ENCODE measurements at regions not wholly inside any gene's neighbourhood (a gene's known extent, or its start where the extent isn't known, plus 50 kb on each side); places are given as distances from the start of the nearest gene placed in this dataset.

DNA sequence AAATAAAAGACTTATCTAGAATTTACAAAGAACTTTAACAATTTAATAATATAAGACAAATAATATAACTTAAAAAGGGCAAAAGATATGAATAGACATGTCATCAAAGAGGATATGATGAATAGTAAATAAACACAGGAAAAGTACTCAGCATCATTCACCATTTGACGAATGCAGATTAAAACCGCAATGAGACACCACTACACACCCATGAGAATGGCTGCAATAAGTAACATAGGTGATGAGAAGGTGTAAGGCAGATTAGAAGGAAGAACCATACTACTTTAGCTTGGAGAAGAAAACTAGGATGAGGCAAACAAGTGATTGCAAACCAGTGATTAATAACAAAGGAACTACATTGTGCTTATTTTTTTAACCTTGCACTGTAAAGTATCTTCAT is 152.0 kb downstream of the CYRIA start:
- no peak for TF ChIP-seq CTCF (IDR thresholded peaks at IDR 0.05)
- TF ChIP-seq POLR2A (IDR thresholded peaks at IDR 0.05) = no peak
